ENCODE measurements at regions not wholly inside any gene's neighbourhood (a gene's known extent, or its start where the extent isn't known, plus 50 kb on each side); places are given as distances from the start of the nearest gene placed in this dataset.
"Not testable (repeated sequence)": the region's sequence is repeated elsewhere in the genome, so short reads cannot be mapped to it uniquely, and the experiment has no call there.

DNA sequence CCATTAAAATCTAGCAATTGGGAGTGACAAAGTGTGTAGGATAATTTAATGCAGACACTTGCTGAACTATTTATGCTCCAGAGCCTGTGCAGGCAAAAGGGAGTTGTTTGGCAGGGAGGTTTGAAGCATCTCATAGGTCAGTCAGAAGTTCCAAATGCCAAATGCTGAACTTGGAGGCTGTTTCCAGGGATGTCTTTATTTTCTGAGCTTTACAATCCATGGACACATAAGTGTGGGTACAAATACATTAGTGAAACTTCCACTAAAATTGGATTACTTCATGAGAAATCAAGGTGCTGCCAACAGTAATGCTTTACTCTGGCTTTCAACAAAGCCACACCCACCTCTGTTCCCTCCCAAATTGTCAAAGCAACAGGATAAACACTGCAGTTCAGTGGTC is 422.1 kb upstream of the SETBP1 start:
- DNase-seq, result no peak

DNA sequence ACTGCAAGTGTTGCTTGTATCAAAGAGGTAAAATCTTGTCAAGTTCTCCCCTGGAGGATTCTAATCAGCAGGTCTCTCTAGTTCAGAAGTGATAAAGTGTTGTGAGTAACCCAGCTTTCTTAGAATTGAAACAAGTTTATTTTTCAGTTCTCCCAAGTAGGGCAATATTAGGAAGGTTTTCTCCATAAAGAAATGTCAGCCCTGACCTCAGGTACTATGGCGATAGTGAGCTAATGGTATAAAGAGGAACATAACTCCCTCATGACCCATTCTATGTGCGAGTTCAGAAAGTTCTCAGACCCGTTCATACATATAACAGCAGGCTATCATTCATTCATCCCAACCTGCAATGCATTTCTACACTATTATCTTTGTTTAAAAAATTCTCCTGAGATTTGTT is 421.1 kb upstream of the SETBP1 start:
- no peak for DNase-seq

DNA sequence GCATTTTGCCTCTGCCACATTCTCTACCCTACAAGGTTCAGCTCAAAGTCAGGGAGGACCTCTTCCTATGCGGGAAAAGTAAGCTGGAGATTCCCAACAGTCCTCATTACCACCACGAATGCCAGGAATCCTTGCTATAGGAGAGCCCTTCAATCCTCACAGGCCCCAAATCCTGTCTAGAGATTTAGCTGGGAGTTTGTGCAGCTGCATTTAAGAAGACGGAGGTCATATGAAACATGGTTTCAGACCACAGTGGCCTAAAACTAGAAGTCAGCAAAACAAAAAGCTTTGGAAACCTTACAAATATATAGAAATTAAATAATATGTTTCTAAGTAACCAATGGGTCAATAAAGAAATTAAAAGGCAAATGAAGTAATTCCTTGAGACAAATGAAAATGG is 415.3 kb upstream of the SETBP1 start:
- DNase-seq, result no peak

DNA sequence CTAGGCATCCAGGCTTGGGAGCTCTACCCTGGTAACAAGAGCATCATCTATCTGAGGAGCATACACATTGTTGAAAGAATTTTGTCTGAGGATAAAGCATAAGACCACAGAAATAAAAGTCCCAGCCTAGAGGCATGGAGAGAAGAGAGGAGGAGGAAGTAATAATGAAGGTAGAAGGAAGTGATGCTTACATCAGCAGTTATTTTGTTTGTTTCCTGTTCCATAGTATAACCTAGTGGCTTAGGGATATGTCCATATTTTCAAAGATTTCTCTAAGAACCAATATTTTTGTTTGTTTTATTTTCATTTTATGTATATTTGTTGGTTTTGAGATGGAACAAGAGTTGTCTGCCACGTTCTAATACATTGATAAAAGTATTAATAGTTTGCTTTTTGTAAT is 407.4 kb upstream of the SETBP1 start:
- DNase-seq, result no peak

DNA sequence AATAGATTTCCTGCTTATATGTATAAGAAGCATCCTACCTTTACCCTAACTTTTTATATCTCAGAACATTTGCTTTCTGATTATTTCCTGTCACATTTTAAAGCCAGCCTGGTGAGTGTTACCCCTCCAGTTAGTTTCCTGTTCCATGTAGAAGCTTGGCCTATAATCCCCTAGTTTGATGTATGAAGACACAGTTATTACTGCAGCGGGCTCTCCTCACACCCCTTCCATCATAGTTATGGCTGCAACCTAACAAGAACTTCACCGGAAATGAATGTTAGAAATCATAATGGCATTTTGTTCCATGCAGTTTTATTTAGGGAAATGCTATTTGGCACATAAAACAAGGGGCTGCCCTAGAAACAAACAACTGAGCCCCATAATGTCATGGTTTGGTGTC is 400.2 kb upstream of the SETBP1 start:
- DNase-seq, result no peak

DNA sequence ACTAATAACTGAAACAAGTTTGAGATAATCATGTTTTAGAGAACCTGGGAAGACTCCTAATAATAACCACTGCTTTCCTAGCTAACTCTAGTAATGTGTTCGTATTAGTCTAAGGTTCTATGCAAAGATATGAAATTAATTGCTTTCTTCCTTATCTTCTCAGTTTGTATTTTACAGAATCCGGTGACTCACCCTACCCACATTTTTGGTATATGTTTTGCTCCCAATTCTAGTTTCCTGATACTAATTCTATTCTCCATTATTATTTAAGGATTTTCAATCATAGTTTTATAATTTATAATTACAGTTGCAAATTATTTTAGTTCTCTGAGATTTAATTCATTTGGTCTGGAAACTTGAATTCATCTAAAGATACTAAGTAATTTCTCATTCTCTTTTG is 394.6 kb upstream of the SETBP1 start:
- no peak for DNase-seq

DNA sequence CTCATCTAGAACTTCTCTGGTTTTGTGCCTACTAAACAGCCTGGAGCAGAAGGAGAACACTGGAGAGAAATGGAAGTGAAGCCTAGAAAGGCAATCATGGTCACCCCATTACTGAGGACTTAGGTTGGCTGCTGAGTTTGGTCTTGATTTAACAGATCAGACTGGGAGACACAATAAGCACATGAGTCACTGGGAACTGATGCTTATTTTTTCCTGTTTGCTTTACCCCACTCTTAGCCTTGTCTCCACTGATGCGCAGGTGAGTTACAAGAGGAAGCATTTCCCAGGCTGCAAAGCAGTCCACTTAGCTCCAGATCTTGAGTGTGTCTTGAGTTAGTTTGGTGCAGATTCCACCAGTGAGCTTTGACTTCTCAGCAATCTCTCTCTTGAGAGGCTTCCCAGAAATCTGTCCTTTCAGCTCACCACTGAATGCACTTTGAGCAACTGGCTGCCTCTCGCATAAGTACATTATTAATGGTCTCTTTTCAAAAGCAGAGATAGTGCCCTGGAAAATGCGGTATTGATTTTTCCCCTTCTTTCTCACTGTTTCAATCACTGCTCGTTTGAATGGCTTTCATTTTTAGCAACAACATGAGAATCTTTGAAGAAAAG is 390.2 kb upstream of the SETBP1 start:
- no peak for DNase-seq

DNA sequence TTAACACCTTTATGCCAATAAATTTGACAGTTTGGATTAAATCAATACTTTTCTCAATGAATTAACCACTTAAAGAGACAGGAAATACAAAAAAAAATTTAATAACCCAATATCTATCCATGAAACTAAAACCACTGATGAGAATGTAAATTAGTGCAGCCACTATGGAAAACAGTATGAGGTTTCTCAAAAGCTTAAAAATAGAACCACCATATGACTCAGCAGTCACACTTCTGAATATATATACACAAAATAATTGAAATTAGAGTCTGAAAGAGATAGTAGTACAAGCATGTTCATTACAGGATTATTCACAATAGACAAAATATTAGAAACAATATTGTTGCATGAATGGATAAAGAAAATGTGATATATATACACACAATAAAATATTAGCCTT is 382.1 kb upstream of the SETBP1 start:
- DNase-seq, result no peak

DNA sequence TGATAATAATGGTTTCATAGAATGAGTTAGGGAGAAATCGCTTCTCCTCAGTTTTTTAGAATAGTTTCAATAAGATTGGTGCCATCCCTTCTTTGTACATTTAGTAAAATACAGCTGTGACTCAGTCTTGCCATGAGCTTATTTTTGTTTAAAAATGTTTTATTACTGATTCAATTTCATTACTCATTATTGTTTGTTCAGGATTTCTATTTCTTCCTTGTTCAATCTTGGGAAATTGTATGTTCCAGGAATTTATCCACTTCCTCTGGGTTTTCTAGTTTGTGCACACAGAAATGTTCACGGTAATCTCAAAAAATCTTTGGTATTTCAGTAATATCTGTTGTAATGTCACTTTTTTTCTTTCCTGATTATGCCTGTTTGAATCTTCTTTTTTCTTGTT is 371.5 kb upstream of the SETBP1 start:
- no peak for DNase-seq

DNA sequence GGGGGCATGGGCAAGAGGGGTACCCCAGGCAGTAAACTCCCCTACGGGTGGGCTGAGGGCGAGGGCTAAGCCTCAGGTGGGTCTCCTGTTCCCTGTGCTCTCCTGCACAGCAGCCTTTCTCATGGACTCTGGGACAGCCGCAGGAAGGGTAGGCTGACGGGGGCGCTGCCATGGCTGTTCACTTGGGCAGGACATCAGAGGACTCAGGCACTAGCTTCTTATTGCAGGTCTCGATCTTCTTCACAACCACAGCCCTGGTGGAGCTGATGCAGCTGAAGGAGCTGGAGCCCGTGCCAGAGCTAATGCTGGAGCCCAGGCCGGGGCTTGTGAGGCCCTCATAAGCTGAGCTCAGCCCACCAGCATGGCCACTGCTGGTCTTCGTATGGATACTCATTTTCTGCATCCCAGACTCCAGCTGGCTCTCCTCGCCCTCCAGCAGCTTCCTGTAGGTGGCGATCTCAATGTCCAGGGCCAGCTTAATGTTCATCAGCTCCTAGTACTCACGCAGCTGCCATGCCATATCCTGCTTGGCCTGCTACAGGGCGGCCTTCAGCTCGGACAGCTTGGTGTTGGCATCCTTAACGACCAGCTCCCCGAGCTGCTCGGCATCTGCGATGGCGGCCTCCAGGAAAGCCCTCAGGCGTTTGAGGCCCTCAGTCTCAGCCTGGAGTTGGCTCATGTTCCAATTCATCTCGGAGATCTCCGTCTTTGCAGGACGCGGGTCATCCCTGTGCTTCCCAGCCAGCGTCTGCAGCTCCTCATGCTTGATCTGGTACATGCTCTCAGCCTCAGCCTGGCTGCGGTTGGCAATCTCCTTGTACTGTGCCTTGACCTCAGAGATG is 359.8 kb upstream of the SETBP1 start:
- DNase-seq, result no peak

DNA sequence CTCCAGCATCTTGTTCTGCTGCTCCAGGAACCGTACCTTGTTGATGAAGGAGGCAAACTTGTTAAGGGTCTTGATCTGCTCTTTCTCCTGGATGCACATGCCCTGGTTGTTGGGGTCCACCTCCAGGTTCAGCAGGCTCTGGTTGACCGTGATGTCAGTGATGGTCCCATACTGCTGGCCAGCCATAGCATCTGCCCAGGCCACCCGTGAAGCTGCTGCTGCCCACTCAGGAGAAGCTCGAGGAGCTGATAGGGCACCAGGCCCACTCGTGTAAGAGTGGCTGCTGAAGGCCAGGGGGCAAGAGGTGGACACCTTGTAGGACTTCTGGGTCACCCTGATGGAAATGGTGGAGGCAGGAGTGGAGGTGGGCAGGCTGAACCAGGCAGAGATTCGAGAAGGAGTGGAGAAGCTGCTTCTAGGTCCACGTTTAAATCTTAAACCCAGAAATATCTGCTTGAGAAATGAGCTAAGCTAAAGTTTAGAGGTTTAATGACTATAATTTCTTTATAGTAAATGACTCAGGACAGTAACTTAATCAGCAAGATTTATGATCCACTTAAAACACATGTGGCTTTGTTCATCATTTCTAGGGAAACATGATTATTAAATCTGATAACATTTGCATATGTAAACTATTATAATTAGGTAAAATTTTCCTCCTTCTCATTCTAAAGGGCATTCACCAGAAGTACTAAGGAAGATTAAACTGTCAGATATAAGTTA is 358.7 kb upstream of the SETBP1 start:
- no peak for DNase-seq

DNA sequence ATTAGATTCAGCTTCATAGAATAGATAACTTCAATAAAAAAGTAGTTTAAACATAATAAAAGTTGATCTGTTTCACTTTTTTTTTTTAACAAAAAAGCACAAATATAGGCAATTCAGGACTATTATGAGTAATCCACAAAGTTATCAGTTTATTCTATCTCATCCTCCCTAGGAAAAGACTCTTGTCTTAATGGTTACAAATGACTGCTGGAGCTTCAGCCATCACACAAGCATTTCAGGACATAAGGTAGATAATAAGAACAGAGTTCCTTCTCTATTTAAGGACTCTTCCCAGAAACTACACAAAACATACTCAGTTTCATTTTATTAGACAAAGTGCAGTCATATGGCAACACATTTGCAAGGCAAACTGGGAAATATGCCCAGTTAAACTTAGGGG is 357.6 kb upstream of the SETBP1 start:
- DNase-seq, result no peak

DNA sequence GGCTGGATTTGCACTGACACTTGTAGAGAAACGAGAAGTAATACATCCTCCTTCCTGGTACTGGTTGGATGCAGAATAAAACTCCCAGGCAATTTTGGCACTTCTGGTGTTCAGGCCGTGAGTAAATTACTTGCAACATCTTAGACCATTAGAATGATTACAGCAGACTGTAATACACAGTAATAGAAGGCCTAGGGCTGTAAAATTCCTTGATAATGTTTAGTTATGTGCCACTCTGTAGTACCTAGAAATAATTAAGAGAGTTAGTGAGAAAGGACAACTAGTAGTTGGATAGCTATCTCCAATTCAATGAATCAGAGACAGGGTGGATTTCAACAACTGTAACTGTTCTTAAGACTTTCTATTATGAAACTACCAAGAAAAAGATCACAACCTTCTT is 356.3 kb upstream of the SETBP1 start:
- DNase-seq, result no peak

DNA sequence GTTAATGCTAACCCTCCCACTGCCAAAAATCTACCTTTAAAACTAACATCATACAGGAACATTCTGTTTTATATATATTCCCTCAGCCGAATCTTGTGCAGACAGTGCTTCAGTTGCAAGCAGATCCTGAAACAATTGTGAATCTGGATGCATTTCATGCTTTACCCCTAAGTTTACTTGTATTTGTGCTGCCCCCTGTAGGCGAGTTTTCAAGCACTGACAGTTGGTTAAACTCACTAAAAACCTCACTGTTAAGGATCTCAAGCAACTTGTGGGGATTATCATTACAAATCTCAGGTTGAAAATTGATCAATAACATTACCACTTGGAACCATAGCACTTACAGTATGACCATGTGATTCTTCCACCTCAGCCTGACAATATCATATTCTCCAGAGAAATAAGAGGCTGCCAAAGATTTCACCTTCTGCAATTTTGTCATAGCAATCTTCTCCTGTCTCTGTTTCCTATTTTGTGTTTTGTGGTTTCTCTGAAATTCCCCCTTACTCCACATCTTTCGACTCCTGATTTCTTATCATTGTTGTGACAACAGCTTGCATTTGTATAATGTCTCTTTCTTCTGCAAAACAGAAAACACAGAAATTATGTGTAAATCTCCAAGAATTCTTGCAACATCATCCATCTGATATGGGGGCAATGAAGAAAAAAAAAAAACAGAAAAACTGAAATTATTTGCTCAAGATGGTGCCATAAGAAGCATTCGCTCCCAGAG is 354.6 kb upstream of the SETBP1 start:
- no peak for DNase-seq

DNA sequence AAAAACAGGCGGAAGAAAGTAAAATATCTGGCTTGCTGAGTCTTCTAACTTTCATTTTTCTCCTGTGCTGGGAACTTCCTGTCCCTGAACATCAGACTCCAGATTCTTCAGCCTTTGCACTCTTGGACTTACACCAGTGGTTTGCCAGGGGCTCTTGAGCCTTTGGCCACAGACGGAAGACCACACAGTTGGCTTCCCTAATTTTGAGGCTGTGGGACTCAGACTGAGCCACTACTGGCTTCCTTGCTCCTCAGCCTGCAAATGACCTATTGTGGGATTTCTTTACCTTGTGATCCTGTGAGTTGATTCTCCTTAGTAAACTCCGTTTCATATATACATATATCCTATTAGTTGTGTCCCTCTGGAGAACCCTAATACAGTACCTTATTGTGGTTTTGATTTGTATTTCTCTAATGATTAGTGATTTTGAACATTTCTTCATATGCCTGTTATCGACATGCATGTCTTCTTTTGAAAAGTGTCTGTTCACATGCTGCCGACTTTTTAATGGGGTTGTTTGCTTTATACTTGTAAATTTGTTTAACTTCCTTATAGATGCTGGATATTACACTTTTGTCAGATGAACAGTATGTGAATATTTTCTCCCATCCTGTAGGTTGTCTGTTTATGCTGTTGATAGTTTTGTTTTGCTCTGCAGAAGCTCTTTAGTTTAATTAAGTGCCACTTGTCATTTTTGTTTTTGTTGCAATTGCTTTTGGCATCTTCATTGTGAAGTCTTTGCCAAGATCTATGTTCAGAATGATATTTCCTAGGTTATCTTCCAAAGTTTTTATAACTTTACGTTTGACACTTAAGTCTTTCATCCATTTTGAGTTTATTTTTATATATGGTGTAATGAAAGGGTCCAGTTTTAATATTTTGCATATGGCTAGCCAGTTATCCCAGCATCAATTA is 348.8 kb upstream of the SETBP1 start:
- DNase-seq, result no peak

DNA sequence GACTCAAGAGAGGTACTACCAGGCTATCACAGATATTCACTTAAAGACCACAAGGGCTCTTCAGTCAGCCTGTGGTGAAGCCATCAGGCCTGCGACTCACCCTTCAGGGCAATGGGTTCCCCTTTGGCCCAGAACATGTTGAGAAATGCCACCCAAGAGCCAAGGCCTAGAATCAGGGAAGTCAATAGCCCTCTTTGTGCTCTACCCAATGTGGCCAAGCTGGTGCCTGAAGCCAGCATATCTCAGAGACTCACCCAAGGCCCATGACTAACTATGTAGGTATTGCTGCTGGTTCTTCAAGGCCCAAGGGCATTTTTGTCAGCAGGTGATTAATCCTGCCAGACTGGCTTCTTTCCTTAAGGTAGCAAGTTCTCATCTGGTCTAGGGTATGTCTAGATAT is 338.9 kb upstream of the SETBP1 start:
- no peak for DNase-seq

DNA sequence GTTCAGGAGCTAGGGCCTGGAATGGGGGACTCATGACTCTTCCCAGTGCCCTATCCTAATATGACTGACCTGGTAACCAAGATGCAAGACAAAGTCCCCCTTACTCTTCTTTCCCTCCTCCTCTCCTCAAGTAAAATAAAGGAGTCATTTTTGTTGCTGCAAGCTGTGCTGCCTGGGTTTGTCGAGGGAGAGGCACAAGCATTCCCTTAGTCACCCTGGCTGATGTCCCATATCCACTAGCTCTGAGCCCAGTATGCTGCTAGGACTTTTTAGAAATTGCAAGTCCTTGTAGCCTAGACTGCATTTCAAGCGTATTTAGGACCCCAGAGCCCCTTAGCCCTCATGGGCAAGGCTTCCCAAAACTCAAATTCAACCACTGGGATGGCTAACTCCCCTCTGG is 338.5 kb upstream of the SETBP1 start:
- no peak for DNase-seq

DNA sequence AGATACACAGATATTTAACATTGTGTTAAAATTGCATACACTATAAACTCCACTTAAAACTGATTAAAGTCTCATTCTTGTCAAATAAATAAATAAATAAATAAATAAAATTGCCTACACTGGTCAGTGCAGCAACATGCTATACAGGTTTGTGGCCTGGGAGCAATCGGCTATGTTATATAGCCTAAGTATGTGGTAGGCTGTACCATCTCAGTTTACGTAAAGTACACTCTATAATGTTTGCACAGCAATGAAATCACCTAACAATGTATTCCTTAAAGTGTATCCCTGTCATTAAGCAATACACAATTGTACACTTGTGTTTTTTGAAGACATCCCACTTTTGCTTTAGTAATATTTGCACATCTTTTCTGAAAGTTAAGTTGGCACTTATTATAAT is 337.7 kb upstream of the SETBP1 start:
- DNase-seq, result no peak

DNA sequence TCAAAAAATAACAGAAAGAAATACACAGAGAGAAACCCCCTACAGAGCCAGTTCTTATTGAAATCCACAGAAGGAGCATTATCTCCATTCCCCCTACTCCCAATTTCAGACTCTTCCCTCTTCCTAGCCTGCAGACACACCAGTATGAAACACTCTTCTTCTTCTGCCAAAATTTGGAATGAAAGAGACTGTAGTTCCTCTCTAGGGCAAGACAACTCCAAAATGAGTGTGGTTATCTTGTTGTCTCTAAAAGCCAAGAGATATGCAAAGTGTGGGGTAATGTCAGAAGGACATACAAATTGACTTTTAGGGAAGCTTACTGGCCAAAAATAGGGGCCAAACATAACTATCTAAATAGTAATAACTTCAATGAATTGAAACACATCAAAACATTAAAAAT is 337.1 kb upstream of the SETBP1 start:
- DNase-seq, result no peak

DNA sequence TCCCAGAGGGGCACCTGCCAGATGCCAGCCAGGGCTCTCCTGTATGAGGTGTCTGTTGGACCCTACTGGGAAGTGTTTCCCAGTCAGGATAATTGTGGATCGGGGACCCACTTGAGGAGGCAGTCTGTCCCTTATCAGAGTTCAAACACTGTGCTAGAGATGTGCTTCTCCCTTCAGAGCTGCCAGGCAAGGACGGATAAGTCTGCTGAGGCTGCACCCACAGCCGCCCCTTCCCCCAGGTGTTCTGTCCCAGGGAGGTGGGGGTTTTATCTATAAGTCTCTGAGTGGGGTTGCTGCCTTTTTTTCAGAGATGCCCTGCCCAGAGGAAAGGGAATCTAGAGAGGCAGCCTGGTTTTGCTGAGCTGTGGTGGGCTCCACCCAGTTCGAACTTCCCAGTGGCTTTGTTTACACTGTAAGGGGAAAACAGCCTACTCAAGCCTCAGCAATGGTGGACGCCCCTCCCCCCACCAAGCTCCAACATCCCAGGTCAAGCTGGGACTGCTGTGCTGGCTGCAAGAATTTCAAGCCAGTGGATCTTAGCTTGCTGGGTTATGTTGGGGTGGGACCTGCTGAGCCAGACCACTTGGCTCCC is 324.0 kb upstream of the SETBP1 start:
- DNase-seq, result no peak

DNA sequence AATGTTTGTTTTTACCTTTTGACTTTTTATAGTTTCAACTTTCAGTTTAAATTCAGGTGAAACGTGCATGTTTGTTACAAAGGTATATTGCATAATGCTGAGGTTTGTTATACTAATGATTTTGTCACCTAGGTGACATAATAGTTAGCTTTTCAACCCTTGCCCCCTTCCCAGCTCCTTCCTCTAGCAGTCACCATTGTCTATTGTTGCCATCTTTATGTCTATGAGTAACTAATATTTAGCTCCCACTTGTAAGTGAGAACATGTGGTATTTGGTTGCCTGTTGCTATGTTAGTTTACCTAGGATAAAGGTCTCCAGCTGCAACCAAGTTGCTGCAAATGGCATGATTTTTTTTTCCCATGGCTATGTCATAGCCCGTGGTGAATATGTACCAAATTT is 322.3 kb upstream of the SETBP1 start:
- no peak for DNase-seq

DNA sequence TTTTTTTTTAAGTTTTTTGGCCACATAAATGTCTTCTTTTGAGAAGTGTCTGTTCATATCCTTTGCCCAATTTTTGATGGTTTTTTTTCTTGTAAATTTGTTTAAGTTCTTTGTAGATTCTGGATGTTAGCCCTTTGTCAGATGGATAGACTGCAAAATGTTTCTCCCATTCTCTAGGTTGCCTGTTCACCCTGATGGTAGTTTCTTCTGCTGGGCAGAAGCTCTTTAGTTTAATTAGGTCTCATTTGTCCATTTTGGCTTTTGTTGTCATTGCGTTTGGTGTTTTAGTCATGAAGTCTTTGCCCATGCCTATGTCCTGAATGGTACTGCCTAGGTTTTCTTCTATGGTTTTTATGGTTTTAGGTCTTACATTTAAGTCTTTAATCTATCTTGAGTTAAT is 320.9 kb upstream of the SETBP1 start:
- not testable (repeated sequence) for DNase-seq
